ENCODE measurements at regions not wholly inside any gene's neighbourhood (a gene's known extent, or its start where the extent isn't known, plus 50 kb on each side); places are given as distances from the start of the nearest gene placed in this dataset.
A peak's percentile ranks its signal among the peaks of the same experiment; 100 is the strongest.

- ATAC-seq (ENCODE audit: low FRiP score) (no peak), DNase-seq (ENCODE audit: low spot score) (no peak)
- no peak for TF ChIP-seq CTCF (IDR thresholded peaks at IDR 0.05)
Observed at GRCh38 chr14:89479802-89480201, 62.8 kb upstream of the FOXN3 start.

GRCh38 chr14:89477391-89477790 is 60.4 kb upstream of the FOXN3 start:
- DNase-seq (ENCODE audit: low spot score): no peak
- peak; percentile 20 for ATAC-seq (ENCODE audit: low FRiP score)
- TF ChIP-seq CTCF (IDR thresholded peaks at IDR 0.05): no peak

DNA sequence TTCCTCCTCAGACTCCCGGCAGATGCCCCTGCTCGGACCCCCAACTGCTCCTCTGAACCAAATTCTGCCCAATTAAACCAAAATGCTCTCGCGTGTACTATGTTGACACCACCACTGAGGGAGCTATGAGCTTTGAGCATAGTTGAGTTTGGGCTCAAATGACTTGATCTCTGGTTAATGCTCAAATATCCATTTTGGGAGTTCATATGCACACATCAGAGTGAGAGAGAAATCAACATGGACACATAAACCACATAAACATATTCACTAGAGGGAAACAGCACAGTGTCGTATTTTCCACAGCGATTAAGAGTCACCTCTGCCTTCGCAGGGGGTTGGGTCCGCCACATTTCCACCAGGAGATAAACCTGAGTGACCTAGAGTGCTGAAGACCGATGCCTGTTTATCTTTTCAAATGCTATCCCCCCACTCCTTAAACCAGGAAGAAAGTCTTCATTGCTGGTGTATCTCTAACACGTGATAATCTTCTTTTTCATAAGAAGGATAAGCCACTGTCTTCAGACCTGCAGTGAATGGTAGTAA is 59.4 kb upstream of the FOXN3 start:
- no peak for DNase-seq (ENCODE audit: low spot score)
- TF ChIP-seq CTCF (IDR thresholded peaks at IDR 0.05): no peak
- no peak for ATAC-seq (ENCODE audit: low FRiP score)

- DNase-seq (ENCODE audit: low spot score) (no peak), ATAC-seq (ENCODE audit: low FRiP score) (no peak)
- no peak for TF ChIP-seq CTCF (IDR thresholded peaks at IDR 0.05)
Observed at GRCh38 chr14:89474464-89474863, 57.4 kb upstream of the FOXN3 start.

DNA sequence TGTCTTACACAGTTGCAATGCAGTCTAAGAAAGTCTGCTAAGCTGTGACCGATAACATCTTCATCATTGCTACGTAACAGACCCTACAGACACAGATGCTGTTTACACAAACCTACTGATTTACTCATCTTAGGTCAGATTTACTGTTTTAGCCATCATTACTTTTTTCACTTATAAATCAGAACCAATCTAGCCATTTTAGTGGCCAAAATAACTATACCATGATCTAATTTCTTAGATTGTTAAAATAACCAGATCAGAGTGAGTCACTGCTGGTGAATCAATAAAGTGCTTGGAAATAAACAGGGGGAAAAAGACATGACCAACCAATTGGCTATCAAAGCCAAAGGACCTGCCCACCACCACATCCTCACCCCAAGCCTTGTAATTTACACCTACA is 57.0 kb upstream of the FOXN3 start:
- DNase-seq (ENCODE audit: low spot score) (no peak), ATAC-seq (ENCODE audit: low FRiP score) (no peak)
- TF ChIP-seq CTCF (IDR thresholded peaks at IDR 0.05): no peak

DNA sequence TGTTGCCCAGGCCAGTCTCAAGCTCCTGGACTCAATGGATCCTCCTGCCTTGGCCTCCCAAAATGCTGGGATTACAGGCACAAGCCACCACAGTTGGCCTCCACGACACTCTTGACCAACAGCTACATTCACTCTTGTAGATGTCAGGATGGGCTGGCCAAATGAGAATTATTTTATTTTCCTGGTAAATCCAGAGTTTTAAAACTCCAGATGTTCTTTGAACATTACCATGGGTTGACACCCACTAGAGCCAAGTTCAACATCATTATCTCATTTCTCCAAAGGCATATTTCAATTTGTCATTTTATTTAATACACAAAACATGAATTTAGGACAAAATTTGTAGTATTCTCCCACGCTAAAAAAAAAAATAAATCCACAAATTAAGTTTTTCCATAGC is 56.5 kb upstream of the FOXN3 start:
- ATAC-seq (ENCODE audit: low FRiP score) (no peak), DNase-seq (ENCODE audit: low spot score) (no peak)
- no peak for TF ChIP-seq CTCF (IDR thresholded peaks at IDR 0.05)

GRCh38 chr14:89470401-89470800 is 53.4 kb upstream of the FOXN3 start:
- ATAC-seq (ENCODE audit: low FRiP score): no peak
- no peak for TF ChIP-seq CTCF (IDR thresholded peaks at IDR 0.05)
- no peak for DNase-seq (ENCODE audit: low spot score)
